ENCODE measurements at regions not wholly inside any gene's neighbourhood (a gene's known extent, or its start where the extent isn't known, plus 50 kb on each side); places are given as distances from the start of the nearest gene placed in this dataset.

GRCh38 chr12:76633415-76633814 is 73.8 kb upstream of the OSBPL8 start (continued):
- TF ChIP-seq ZBTB11 (tag by site-specific recombination; conservative IDR thresholded peaks at IDR 0.05; ENCODE audit: low read depth), result no peak
- TF ChIP-seq ZIC2 (tag by site-specific recombination; IDR thresholded peaks at IDR 0.05), result no peak
- no peak for TF ChIP-seq ZNF549 (tag by site-specific recombination; IDR thresholded peaks at IDR 0.05)
- no peak for TF ChIP-seq KLF7 (tag by site-specific recombination; IDR thresholded peaks at IDR 0.05; ENCODE audit: borderline replicate concordance)
- TF ChIP-seq PRDM6 (tag by site-specific recombination; IDR thresholded peaks at IDR 0.05), result peak; percentile 74
- peak; percentile 6; the same call in 1 of the 2 replicates for TF ChIP-seq TCF7L2 (IDR thresholded peaks at IDR 0.05; ENCODE audit: borderline replicate concordance, low read depth, low read length)
- no peak for TF ChIP-seq KLF8 (tag by site-specific recombination; IDR thresholded peaks at IDR 0.05)
- TF ChIP-seq FEZF1 (tag by site-specific recombination; IDR thresholded peaks at IDR 0.05), result 0 out of 2 replicates have a peak, but pooled peaks have one; percentile 12
- 0 out of 2 replicates have a peak, but pooled peaks have one; percentile 37 for TF ChIP-seq HIC1 (tag by site-specific recombination; IDR thresholded peaks at IDR 0.05)
- no peak for TF ChIP-seq ZNF660 (tag by site-specific recombination; IDR thresholded peaks at IDR 0.05)
- no peak for TF ChIP-seq ZNF513 (tag by site-specific recombination; IDR thresholded peaks at IDR 0.05)
- no peak for TF ChIP-seq ZNF19 (tag by site-specific recombination; IDR thresholded peaks at IDR 0.05; ENCODE audit: low read depth)
- TF ChIP-seq KLF9 (tag by site-specific recombination; IDR thresholded peaks at IDR 0.05; ENCODE audit: low read depth), result no peak
- no peak for TF ChIP-seq REST (tag by site-specific recombination; IDR thresholded peaks at IDR 0.05)
- TF ChIP-seq ZBTB21 (tag by site-specific recombination; IDR thresholded peaks at IDR 0.05), result no peak
